H4 (cell line): ENCODE measurements at regions not wholly inside any gene's neighbourhood (a gene's known extent, or its start where the extent isn't known, plus 50 kb on each side); places are given as distances from the start of the nearest gene placed in this dataset.
A peak's percentile ranks its signal among the peaks of the same experiment; 100 is the strongest.
"Not testable (repeated sequence)": the region's sequence is repeated elsewhere in the genome, so short reads cannot be mapped to it uniquely, and the experiment has no call there.

Experiments
- DNase-seq: peaks from one replicate; pipeline ENCODE4 v3.0.0-alpha.2; 2015; ENCODE audit warnings: low spot score

- DNase-seq = no peak
Observed at GRCh38 chr6:141580131-141580530, 552.6 kb upstream of the GJE1 start.

- DNase-seq = no peak
Observed at GRCh38 chr6:141576751-141577150, 556.0 kb upstream of the GJE1 start.

- DNase-seq = peak; percentile 71
Observed at GRCh38 chr6:141562851-141563763, 569.6 kb upstream of the GJE1 start.

- no peak for DNase-seq
Observed at GRCh38 chr6:141562186-141562811, 570.4 kb upstream of the GJE1 start.

- no peak for DNase-seq
Observed at GRCh38 chr6:141561154-141561553, 571.6 kb upstream of the GJE1 start.

- DNase-seq = peak; percentile 73
Observed at GRCh38 chr6:141552463-141552862, 580.3 kb upstream of the GJE1 start.

GRCh38 chr6:141552031-141552430 is 580.7 kb upstream of the GJE1 start:
- no peak for DNase-seq

GRCh38 chr6:141551318-141551717 is 581.4 kb upstream of the GJE1 start:
- DNase-seq = no peak

GRCh38 chr6:141550471-141550870 is 582.3 kb upstream of the GJE1 start:
- no peak for DNase-seq

- DNase-seq = peak; percentile 16
Observed at GRCh38 chr6:141548966-141549365, 583.8 kb upstream of the GJE1 start.

- peak; percentile 3 for DNase-seq
Observed at GRCh38 chr6:141541581-141542324, 591.0 kb upstream of the GJE1 start.

GRCh38 chr6:141540207-141540606 is 592.5 kb upstream of the GJE1 start:
- DNase-seq = no peak

- no peak for DNase-seq
Observed at GRCh38 chr6:141539617-141540016, 593.1 kb upstream of the GJE1 start.

- no peak for DNase-seq
Observed at GRCh38 chr6:141532211-141532610, 600.5 kb upstream of the GJE1 start.

- no peak for DNase-seq
Observed at GRCh38 chr6:141531040-141531439, 601.7 kb upstream of the GJE1 start.

GRCh38 chr6:141528596-141528995 is 604.1 kb upstream of the GJE1 start:
- DNase-seq = no peak

- DNase-seq = no peak
Observed at GRCh38 chr6:141526985-141527384, 605.7 kb upstream of the GJE1 start.

GRCh38 chr6:141521440-141521839 is 611.3 kb upstream of the GJE1 start:
- DNase-seq = no peak

GRCh38 chr6:141513830-141514229 is 618.9 kb upstream of the GJE1 start:
- DNase-seq = no peak

GRCh38 chr6:141510803-141511202 is 621.9 kb upstream of the GJE1 start:
- DNase-seq = no peak

- not testable (repeated sequence) for DNase-seq
Observed at GRCh38 chr6:141506062-141506461, 626.7 kb upstream of the GJE1 start.

- not testable (repeated sequence) for DNase-seq
Observed at GRCh38 chr6:141504318-141504717, 628.4 kb upstream of the GJE1 start.

GRCh38 chr6:141501616-141502015 is 631.1 kb upstream of the GJE1 start:
- no peak for DNase-seq
